DND-41 (cell line): ENCODE measurements at regions not wholly inside any gene's neighbourhood (a gene's known extent, or its start where the extent isn't known, plus 50 kb on each side); places are given as distances from the start of the nearest gene placed in this dataset.
"Not testable (repeated sequence)": the region's sequence is repeated elsewhere in the genome, so short reads cannot be mapped to it uniquely, and the experiment has no call there.

ENCODE experiments used
- CTCF ChIP-seq: IDR thresholded peaks from 2 replicates; pipeline ENCODE4 v1.5.1; 2012; ENCODE audit warnings: borderline replicate concordance, low read length, moderate library complexity, mild to moderate bottlenecking; ENCODE audit not compliant: poor library complexity, severe bottlenecking; ENCODE audit errors: extremely low read depth
- EZH2 ChIP-seq: IDR thresholded peaks from 3 replicates; pipeline ENCODE4 v1.6.1; 2012; ENCODE audit warnings: borderline replicate concordance, low read depth, mild to moderate bottlenecking, moderate library complexity, low read length, inconsistent platforms; ENCODE audit not compliant: severe bottlenecking

- TF ChIP-seq EZH2, CTCF: not testable (repeated sequence)
Observed at GRCh38 chr4:117745379-117745778, 288.9 kb upstream of the NDST3 start.
